COLO829 (cell line): ENCODE measurements at regions not wholly inside any gene's neighbourhood (a gene's known extent, or its start where the extent isn't known, plus 50 kb on each side); places are given as distances from the start of the nearest gene placed in this dataset.

Experiments used
- DNase-seq: peaks from one replicate; pipeline ENCODE4 v3.0.0; 2012; ENCODE audit warnings: low spot score

DNA sequence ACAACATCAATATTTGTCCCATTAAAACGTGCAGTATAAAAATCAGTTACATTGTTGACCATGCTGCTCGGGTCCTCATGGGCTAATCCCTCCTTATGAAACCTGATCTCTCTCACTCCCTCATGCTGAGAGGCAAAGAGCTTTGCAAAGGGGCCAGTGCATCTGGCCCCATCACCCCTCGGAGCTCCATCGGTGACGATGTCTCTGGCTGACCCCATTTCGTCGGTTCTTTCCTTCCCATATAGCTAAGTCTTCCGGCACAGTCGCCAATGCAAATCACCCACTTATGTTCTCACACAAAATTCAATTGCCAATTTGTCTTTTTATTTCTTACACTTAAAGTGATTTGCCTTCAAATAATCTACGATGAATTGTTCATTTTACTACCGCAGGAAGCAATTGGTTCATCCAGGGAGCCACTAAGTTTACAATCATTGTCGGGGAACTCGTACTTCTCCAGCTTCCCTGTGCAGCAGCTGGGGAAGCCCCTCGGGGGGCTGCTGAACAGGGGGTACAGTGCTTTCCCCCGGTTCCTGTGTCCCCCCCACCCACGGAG, 199.8 kb upstream of the CDH4 start:
- no peak for DNase-seq

DNA sequence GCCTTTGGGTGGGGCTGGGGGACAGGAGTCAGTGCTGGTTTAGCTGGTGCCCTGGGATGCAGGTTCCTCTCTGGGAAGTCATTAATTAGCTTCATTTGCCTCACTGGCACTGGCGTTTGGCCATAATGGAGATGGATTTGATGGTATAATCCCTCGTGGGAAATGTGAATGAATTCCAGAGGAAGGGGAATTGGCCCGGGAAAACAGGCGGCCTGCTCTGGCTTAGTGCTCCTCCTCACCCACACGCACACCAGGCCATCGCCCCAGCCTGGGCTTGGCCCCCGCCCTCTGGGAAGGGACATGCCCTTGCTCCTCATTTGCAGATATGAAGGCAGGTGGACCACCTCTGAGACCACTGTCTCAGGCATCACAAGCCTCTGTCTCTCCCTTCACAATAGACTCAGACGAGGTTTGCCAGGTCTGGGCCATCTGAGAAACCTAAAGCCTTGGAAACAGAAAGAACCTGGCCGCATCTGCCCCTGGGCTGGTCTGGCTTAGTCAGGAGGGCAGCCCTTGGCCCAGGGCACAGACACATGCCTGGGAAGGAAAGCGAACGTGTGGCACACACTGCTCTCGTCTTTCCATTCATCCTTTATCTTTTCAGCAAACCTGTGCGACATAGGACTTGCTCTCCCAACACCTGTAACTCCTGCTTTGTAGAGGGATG, 199.2 kb upstream of the CDH4 start:
- no peak for DNase-seq

DNA sequence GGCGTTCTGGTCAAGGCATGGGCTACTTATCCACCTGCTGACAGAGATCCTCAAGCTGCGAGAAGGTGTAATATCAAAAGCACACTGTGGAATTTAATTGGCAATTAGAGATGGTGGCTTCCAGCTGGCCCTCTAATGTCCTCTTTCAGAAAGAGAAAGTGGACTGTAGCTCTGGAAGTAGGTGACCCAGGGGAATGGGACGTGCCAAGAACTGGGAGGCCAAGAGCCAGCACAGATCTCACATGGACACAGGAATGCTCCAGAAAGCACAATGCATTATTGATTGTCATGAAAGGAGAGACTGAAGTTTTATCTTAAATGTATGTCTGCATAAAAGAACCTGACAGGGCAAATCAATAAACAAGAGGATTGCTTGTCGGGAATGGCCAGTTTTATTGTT, 198.6 kb upstream of the CDH4 start:
- DNase-seq: no peak

DNA sequence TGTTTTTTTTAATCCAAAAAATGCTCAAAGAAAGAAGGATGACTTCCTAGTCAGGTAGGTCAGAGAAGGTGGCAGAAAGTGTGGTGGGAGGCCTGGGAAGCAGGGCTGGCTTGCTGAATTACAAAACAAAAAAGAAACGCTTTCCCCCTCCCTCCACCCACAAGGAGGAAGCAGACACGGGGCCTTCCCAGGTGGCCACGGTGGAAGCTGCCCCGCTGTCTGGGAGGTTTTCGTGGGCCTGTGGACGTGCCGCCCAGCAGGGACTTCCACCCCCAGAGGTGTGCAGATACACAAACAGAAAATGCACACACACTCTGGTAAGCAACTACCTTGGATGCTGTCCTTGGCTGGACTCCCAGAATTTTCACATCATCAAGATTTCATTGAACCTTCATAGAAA, 198.2 kb upstream of the CDH4 start:
- DNase-seq: no peak

DNA sequence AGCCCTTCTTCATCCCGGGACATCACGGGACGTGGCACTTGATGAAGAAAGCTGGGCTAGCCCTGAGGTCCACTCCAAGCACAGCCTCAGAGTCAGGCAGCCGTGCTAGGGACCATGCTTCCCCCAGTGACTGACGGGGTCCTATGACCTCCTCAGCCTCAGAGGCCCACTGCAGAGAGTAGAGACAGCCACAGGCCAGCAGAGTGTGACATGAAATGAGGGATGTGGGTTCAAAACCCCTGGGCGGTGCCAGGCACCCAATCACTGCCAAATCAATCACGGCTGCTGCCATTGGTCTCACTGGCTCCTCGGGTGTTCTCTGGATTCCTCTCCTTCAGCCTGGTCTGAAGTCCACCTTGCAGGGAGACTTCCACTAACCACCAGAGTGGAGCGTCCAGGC, 197.7 kb upstream of the CDH4 start:
- DNase-seq: no peak

DNA sequence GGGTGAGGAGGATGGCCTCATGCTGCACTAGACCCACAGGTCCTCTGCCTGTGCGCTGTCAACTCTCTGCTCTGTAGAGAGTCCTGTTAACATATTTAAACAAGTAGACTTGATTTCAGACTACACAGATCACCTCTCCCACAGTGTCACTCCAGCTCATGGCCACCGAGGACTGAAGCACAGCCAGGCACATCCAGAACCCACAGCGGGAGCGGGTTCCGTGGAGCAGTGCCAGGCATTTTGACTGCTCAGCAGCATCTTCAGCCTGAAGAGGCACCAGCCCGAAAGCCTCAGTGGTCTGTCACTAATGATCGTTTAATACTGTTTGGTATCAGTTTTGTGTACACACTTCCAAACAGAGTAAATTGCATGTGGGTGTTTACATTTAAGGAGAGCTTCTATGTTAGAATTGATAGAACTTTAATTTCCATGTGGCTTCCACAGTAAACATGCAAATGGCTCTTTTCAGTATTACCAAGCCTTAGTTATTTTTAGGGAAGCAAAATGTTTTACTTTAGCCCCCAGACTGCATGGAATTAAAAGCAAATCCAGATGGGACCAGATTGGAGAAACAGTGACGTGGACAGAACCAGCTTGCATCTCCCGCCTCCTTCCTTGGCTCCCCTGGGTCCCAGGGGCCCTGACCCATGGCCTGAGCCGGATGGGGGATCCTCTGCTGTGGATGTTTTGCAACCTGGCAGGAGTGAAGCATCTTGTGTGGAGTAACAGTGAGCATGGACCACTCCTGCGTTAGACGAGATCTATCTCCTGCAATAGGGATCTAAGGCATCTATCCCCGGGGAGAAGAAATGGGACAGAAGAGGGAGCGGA, 196.7 kb upstream of the CDH4 start:
- no peak for DNase-seq

DNA sequence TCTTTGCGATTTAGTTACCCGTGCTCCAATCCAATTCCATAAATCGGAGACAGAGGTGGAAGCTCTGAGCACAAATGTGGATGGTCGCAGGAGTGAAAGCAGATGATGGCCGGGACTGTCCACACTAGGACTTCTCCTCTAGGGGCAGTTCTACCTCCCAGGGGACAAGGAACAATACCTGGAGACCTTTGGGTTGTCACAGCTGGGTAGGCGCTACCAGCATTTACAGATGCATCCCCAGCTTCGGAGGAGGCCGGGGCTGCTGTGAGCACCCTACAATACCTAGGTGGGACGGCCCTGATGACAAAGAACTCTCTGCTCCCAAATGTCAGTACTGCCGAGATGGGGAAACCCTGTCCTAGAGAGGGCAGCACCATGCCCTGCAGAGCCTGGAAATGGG, 195.9 kb upstream of the CDH4 start:
- DNase-seq: no peak

DNA sequence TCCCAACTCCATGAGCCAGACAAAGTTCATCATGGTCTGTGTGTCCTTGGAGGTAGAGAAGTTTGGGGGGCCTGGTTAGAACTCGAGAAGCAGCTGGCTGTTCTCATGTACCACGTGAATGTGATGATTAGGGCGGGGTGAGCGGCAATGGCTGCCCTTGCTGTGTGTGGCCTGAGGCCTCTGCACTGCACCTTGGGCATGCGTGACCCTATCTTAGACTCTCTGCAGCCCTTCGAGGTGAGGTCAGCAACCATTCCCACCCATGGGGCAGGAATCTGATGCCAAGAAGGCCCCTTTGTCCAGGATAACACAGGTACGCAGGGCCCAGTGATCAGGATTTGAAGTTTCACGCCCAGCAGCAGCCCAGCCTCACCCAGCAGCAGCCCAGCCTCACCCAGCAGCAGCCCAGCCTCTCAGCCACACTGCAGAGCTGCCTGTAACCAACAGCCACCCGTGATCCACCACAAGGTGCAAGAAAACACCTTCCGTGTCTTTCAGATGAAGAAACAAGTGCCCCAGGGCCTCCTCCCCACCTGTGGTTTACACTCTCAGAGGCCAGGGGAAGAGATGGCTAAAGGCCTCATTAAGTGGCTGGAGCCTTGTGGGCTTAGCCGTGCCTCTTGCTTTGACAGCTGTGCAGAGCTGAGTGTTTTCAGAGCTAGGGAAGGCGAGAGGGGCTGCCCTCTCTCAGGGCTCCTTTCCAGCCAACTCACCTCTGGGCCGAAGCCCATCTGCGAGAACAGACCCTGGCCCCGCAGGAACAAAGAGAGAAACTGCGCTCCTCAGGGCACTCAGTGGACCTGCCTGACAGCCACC, 195.2 kb upstream of the CDH4 start:
- DNase-seq: no peak

DNA sequence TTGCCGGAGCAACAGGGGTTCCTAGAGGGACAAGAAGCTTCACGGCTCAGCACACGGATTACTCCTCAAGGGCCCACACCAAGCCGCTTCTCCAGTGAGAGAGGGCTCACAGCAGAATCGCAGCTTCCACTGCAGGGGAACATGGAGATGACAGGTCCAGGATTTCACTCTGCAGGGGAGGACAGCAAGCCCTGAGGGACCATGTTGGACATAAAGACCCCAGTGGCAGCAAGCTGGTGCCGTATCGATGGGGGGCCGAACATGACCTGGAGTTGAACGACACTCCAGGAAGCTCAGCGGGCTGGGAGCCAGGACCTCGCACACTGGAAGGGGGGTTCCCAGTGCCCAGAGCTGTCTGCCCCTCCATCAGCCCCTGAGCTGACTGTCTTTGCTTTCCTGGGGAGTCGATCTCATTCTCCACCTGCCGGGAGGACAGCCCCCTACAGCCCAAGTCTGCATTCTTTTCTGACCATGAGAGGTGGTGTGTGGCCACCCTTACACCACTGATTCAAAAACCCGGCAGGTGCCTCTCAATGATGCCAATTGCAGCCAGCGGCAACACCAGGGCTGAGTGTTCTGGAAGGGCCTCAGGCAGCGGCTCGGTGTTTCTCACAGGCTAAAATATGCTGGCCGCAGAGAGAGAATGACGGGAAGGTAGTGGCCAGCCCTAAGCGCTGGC, 194.5 kb upstream of the CDH4 start:
- no peak for DNase-seq

DNA sequence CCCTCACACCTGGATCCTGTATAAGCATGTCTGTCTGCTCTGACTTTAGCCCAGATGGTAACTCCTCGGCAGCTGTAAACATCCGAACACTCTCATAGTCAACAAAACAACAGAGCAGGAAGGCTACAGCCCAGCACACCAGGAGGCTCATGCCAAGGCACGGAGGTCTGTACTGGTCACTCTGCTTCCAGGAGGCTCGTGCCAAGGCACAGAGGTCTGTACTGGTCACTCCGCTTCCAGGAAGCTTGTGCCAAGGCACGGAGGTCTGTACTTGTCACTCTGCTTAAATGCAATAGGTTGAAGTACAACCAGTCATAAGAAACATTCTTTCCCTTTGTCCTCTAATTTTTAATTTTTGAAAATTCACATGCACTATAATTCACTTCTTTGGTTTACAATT, 190.1 kb upstream of the CDH4 start:
- DNase-seq: no peak

DNA sequence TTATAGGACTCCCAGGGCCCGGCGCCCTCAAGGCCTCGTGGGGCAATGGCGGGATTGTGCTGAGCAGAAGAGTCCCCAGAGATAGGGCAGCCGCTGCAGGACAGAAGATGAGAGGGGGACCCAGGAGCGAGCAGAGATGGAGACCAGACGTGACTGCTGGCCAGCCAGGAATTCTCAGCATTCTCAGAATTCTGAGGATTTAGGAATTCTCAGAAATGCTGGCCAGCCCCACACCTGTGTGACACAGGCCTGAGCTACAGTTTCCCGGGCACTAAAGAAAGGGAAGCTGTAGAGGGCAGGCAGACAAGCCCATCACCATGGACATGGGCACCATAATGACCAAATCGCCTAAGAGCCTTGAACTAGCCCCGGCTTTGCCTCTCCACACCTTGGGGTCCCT, 186.2 kb upstream of the CDH4 start:
- DNase-seq: no peak

DNA sequence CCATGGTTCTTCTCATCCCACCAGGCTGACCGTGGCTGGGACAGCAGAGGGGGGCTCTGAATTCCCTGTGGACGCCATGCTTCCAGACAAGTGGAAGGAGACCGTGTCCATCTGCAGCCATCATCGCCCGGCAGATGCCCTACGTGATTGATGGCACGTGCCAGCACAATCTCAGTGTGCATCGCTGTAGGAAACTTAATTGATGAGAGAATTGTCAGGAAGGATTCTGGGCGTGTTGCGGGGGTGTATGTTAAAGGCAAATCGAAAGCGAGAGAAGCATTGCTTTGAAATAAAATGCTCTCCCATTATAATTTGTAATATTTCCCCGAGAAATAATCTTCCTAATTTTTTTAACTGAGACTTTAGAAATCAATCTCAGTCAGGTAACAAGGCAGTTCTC, 185.5 kb upstream of the CDH4 start:
- no peak for DNase-seq

DNA sequence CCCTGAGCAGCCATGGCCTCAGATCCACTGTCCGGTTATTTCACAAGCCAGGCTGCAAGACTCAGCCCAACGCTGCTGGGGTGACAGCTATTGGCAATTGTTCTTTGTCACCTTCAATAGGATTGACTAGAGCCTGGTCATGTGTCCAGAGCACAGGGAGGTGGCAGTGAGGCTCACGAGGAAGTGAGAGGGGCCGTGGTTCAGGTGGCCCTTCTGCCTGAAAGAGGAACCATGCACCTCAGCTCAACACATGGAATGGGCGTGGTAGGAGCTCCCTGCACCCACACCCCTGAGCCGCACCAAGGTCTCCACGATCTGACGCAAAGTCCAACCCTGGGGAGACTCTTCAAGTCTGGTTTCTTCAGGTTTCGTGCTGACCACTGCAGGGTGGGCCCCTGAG, 184.8 kb upstream of the CDH4 start:
- no peak for DNase-seq

DNA sequence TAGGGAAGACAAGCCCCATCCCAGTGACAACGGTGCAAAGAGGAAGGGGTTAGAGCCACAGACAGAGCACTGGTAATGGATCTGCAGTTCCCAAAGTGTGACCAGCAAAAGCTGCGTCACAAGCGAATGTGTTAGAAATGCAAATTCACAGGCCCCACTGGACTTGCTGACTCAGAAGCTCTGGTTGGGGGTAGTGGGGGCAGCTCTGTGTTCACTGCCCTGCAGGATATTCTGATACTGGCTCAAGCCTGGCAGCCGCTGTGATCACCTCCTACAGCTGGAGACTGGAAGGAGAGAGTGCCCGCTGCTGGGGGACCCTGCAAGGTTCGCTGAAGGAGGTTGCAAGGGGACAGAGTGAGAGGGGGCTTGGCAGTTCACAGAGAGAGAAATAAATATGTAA, 179.7 kb upstream of the CDH4 start:
- DNase-seq: no peak

DNA sequence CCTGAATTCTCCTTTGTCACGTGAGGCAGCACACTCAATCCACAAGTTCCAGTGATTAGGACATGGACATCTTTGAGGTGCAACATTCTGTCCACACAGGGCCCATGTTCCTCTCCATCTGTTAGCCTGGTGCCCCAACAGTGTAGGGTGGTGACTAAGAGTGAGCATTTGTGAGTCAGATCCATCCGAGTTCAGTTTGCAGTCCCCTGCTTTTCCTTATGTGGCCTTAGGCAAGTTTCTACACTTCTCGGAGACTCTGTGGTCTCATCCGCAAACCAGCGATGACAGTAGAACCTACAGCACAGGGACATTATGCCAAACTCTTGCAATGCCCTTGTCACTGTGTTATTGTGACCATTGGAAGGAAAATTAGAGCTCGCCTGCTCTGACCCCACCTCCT, 178.7 kb upstream of the CDH4 start:
- DNase-seq: no peak

DNA sequence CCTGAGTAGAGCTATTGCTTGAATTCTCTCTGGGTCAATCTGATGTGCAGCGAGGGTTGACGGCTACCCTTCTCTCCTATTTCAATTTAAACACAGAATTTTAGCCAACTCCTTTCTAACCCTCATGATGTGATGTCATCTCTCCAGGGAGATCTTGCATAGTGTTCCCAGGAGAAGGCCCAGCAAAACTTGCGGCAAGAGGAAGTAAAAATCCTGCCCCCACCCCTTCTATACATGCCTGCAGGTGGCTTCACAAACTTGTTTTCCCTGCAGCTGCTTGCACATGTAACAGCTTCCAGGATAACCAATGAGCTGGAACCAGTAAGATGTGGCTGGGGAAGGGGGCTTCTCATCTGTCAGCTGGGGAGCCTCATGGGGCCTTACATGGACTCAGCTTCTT, 169.3 kb upstream of the CDH4 start:
- no peak for DNase-seq

DNA sequence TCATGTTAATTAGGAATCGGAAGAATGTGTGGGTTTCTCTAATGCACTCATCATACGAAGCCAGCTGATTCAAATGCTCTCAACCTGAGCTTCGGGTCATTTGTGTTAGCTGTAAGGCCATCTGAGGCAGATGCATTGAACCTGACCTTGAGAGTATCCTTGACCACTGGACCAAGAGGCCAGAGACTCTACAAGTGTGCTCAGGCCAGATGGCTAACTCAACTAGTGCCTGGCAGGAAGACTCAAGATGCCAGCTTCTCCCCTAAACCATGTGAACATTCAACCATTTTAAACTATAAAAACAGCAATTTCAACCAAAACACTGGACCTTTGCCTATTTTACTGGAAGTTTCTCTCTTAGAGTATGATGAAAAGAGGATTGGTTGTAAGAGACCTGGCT, 168.6 kb upstream of the CDH4 start:
- no peak for DNase-seq

DNA sequence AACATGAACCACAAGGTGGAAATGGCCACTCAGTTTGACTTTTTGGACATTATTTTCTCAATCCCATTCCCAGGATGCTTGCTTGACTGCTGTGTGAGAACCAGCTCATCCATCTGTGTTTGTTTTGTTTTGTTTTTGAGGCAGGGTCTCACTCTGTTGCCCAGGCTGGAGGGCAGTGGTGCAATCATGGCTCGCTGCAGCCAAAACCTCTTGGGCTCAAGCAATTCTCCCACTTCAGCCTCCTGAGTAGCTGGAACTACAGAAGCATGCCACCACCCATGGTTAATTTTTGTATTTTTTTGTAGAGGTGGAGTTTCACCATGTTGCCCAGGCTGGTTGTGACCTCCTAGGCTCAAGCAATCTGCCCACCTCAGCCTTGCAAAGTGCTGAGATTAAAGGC, 166.0 kb upstream of the CDH4 start:
- no peak for DNase-seq

DNA sequence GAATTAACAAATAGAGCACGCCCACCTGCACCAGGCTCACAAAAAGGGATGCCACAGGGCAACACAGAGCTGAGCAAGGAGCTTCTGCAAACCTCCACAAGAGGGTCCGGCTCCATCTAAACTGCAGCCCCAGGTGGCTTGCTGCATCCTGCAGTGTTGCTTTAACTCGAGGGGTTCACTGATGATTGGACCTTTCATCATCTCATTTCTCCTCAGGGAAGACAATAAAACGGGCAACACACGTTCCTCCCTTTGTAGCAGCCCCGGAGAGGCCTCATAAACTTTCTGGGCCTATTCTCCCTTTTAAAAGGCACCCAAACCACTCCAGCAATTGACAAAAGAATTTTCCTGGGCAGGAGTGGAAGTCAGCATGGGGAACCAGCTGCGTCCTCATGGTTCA, 161.5 kb upstream of the CDH4 start:
- no peak for DNase-seq

DNA sequence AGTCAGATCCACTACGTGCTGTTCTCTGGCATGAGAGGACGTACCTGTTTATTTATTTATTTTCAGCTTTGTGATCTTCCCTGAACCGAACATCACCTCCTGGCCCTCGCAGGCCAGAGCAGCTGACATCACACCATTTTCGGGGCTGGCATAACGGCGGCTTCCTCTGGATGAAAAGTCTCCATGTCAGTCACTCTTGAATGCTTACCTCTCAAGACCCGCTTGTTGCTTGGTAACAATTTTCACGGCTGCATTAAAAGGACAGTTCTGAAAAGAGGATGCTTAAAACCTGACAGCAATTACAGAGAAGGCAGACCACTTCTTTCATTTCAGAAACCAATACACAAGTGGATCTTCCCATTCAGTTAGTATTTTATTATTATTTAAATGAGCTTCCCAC, 159.8 kb upstream of the CDH4 start:
- no peak for DNase-seq

DNA sequence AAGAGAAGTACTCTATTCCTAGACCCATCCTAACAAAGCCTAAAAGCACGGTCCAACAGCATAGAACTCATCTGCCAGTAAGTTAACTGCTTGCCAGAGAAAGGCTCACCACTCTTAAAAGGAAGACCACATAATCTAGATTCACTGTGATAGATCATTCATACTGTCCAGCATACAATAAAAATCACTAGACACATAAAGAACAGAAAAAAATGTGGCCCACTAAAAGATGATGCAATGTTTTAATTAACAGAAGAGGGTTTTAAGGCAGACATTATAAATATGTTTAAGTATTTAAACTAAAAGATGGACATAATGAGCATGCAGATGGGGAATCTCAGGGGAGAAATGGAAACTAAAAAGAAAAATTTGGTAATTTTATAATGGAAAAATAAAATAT, 157.5 kb upstream of the CDH4 start:
- DNase-seq: no peak

DNA sequence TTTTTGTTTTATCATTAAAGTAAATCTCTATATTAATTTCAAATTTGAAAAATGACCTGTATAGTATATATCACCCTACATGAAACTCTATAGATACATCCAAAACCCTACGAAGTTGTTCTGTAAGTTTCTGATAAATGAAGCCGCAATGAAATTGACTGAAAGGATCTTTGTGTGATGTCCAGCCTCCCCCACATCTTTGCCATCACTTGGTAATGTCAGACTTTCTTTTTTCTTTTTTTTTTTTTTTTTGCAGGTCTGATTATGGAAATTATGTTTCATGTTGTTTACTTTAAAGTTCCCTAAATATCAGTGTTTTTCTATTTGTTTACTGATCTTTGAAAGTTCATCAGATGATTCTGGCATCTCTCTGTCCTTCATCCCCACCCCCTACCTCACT, 155.6 kb upstream of the CDH4 start:
- no peak for DNase-seq
